GM13976 (cell line): ENCODE measurements at regions not wholly inside any gene's neighbourhood (a gene's known extent, or its start where the extent isn't known, plus 50 kb on each side); places are given as distances from the start of the nearest gene placed in this dataset.

Experiments used
- DNase-seq: peaks from one replicate; pipeline ENCODE4 v3.0.0; 2012; ENCODE audit warnings: low spot score
- in situ Hi-C: fragments of 300-500 bp; cut with MboI; formaldehyde crosslinking; loops from one replicate; pipeline ENCODE4 v1.12.0; 2022; ENCODE audit warnings: low sequenced_read_pairs, mixed read lengths, inconsistent platforms; ENCODE audit not compliant: unreplicated experiment
- TF ChIP-seq, protein P1 (sequence below): IDR thresholded peaks from 2 replicates; pipeline ENCODE4 v1.5.1; 2012; ENCODE audit warnings: borderline replicate concordance, mild to moderate bottlenecking; ENCODE audit not compliant: insufficient read depth; ENCODE audit errors: extremely low read depth, missing control alignments, control extremely low read depth

- no peak for DNase-seq
- in situ Hi-C loops, result no loop called here
- TF ChIP-seq, protein P1, sequence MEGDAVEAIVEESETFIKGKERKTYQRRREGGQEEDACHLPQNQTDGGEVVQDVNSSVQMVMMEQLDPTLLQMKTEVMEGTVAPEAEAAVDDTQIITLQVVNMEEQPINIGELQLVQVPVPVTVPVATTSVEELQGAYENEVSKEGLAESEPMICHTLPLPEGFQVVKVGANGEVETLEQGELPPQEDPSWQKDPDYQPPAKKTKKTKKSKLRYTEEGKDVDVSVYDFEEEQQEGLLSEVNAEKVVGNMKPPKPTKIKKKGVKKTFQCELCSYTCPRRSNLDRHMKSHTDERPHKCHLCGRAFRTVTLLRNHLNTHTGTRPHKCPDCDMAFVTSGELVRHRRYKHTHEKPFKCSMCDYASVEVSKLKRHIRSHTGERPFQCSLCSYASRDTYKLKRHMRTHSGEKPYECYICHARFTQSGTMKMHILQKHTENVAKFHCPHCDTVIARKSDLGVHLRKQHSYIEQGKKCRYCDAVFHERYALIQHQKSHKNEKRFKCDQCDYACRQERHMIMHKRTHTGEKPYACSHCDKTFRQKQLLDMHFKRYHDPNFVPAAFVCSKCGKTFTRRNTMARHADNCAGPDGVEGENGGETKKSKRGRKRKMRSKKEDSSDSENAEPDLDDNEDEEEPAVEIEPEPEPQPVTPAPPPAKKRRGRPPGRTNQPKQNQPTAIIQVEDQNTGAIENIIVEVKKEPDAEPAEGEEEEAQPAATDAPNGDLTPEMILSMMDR, result no peak
These were observed 1282.2 kb upstream of the ZEB2 start for GRCh38 chr2:145802133-145802532.

GRCh38 chr2:145801210-145801609, 1281.3 kb upstream of the ZEB2 start:
- in situ Hi-C loops, result no loop called here
- TF ChIP-seq, protein P1, result no peak
- DNase-seq, result no peak

DNA sequence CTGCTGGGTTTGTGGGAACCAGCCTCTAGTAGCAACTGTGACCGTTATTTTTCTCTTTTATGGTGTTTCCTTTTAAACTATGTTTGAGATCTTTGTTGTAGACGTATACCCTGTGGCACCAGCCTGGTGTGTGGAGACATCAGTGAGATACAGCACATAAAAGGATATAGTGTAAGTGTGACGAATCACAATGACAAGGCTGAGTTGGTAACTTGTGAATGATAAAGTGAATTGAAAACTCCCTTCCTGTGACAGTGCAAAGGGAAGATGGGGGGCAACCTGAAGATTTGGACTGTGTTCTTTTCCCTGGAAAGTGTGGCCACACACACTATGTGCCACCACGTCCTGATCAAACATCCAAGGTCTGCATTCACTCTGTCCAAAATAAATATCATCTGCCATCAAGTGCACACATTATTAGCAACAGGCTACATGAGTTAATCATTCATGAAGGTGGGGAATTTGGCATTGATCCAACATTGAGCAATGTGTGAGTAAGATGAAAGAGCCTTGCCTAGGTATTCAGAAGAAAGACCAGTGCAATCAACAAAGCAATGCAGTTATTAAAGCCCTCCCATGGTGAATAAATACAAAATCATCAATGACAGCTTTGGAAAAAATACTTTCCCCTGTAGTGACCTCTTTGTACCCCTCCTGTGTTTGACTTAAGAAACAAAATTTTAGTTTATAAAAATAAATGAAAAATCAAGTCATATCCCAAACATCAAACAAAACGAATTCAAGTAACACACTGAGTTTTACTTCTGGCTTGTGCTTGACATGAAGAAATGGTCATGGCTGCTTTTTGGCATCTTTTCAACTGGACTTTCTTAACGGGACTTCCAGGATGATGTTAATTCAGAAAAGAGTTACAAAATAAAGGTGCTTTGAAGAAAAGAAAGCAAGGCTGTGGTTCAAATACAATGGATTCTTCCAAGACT, 1280.5 kb upstream of the ZEB2 start:
- DNase-seq, result no peak
- TF ChIP-seq, protein P1, result no peak
- in situ Hi-C loops, result no loop called here

- in situ Hi-C loops, result no loop called here
- TF ChIP-seq, protein P1, result no peak
- no peak for DNase-seq
These were observed 1279.7 kb upstream of the ZEB2 start for GRCh38 chr2:145799595-145800108.

DNA sequence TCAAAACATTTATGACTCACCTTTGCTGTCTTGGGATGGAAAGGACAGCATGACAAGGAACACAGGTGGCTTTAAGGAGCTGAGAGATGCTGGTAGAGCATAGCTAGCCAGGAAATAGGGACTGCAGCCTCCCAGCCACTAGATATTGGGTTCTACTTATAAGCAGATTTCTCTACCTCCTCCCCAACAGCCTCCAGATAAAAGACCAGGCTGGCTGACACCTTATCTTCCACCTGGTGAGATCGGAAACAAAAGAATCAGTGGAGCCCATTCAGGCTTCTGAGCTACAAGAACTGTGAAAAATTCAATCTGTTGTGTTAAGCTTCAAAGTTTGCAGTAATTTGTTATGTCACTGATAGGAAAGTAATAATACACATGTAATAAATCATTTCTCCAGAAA, 1278.5 kb upstream of the ZEB2 start:
- no peak for DNase-seq
- in situ Hi-C loops, result no loop called here
- TF ChIP-seq, protein P1, result no peak

GRCh38 chr2:145797692-145798091, 1277.8 kb upstream of the ZEB2 start:
- TF ChIP-seq, protein P1, result no peak
- in situ Hi-C loops, result no loop called here
- DNase-seq, result no peak
